HEK293T (cell line): ENCODE measurements at regions not wholly inside any gene's neighbourhood (a gene's known extent, or its start where the extent isn't known, plus 50 kb on each side); places are given as distances from the start of the nearest gene placed in this dataset.

Experiments used
- CTCF ChIA-PET: fragments of 350-600 bp; formaldehyde crosslinking; extraction: SDS; loops from one replicate; lab custom pipeline; 2021; ENCODE audit warnings: antibody characterized with exemption, inconsistent platforms; lab: Yijun Ruan, JAX
- POLR2A ChIA-PET: fragments of 350-600 bp; formaldehyde crosslinking; extraction: SDS; loops from one replicate; lab custom pipeline; 2020; ENCODE audit warnings: antibody characterized with exemption, inconsistent platforms; lab: Yijun Ruan, JAX
- DNase-seq: peaks from one replicate; pipeline ENCODE4 v3.0.0; 2012; ENCODE audit warnings: mixed read lengths; ENCODE audit errors: extremely low spot score
- ARNT ChIP-seq: fragments of 450-650 bp; IDR thresholded peaks from 2 replicates; pipeline ENCODE4 v1.6.1; 2017; ENCODE audit warnings: mild to moderate bottlenecking
- BHLHE40 ChIP-seq: fragments of 450-650 bp; IDR thresholded peaks from 2 replicates; pipeline ENCODE4 v1.6.1; 2016; ENCODE audit warnings: mild to moderate bottlenecking, moderate library complexity, borderline replicate concordance
- CTBP1 ChIP-seq: fragments of 450-650 bp; IDR thresholded peaks from 2 replicates; pipeline ENCODE4 v1.6.1; 2016; ENCODE audit warnings: borderline replicate concordance
- ELF4 ChIP-seq: fragments of 450-650 bp; IDR thresholded peaks from 2 replicates; pipeline ENCODE4 v1.6.1; 2017; ENCODE audit warnings: antibody characterized with exemption
- FOXA1 ChIP-seq: fragments of 450-650 bp; IDR thresholded peaks from 2 replicates; pipeline ENCODE4 v1.6.1; 2016; ENCODE audit warnings: mild to moderate bottlenecking
- FOXK2 ChIP-seq: fragments of 450-650 bp; IDR thresholded peaks from 2 replicates; pipeline ENCODE4 v1.6.1; 2016; ENCODE audit warnings: mild to moderate bottlenecking
- FOXM1 ChIP-seq: fragments of 450-650 bp; IDR thresholded peaks from 2 replicates; pipeline ENCODE4 v1.6.1; 2017; ENCODE audit warnings: mild to moderate bottlenecking, borderline replicate concordance
- HDGF ChIP-seq: fragments of 450-650 bp; IDR thresholded peaks from 2 replicates; pipeline ENCODE4 v1.6.1; 2017; ENCODE audit warnings: antibody characterized with exemption, borderline replicate concordance
- L3MBTL2 ChIP-seq: fragments of 450-650 bp; conservative IDR thresholded peaks from 2 replicates; pipeline ENCODE4 v1.6.1; 2016; ENCODE audit warnings: mild to moderate bottlenecking
- LEF1 ChIP-seq: fragments of 450-650 bp; IDR thresholded peaks from 2 replicates; pipeline ENCODE4 v1.6.1; 2017; ENCODE audit warnings: mild to moderate bottlenecking, borderline replicate concordance
- NFRKB ChIP-seq: fragments of 450-650 bp; IDR thresholded peaks from 2 replicates; pipeline ENCODE4 v1.6.1; 2016; ENCODE audit warnings: mild to moderate bottlenecking, moderate library complexity
- PKNOX1 ChIP-seq: fragments of 450-650 bp; IDR thresholded peaks from 2 replicates; pipeline ENCODE4 v1.6.1; 2016
- SP1 ChIP-seq: fragments of 450-650 bp; IDR thresholded peaks from 2 replicates; pipeline ENCODE4 v1.6.1; 2017
- SUZ12 ChIP-seq: fragments of 450-650 bp; IDR thresholded peaks from 2 replicates; pipeline ENCODE4 v1.6.1; 2016; ENCODE audit warnings: mild to moderate bottlenecking
- TARDBP ChIP-seq: fragments of 450-650 bp; IDR thresholded peaks from 2 replicates; pipeline ENCODE4 v1.6.1; 2016
- ZNF384 ChIP-seq: fragments of 450-650 bp; IDR thresholded peaks from 2 replicates; pipeline ENCODE4 v1.6.1; 2016

DNA sequence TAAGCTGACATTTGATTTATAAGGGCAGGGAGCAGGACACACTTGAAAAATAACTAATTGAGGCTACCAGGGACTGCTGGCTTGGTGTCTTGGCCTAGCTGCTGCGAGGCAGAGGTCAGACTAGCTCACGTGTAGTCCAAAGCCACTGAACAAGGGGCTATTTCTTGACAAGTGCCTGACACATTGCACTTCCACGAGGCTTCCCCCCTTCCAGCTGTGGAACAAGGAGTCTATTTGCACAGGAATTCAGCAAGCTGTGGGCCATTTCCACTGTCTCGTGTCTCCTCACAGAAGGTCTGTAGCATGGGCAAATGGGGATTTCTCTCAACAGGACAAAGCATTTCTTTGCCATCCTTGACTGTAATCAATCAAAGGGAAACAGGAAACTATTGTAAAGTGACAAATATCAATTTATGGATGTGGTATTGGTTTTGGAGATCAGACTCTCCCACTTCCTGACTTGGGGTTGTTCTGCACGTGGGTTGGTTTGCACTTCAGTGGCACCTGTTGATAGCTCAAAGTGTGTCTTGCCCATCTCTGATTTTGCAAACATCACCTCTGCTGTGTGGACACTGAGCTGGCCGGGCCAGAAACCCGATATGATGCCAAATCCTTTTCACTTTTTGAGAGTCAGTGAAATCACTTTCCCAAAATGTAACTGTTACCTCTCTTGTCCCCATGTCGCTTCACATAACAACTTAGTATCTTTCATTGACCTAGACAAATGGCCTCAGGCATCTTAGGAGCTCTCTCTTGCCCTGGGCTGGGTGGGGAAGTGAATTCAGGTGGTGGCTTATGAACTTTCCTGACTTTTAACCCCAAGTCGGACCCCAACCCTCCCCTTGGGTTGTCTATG lies 107.4 kb upstream of the MAMLD1 start:
- ChIA-PET POLR2A (no interaction called here), CTCF (interaction anchor here (0.6 kb wide), 1 partner anchor 206 kb away, joined by 3 read pairs; no protein-coding TSS in a partner anchor)
- no peak for TF ChIP-seq BHLHE40
- TF ChIP-seq LEF1, result no peak
- no peak for TF ChIP-seq CTBP1
- no peak for DNase-seq

DNA sequence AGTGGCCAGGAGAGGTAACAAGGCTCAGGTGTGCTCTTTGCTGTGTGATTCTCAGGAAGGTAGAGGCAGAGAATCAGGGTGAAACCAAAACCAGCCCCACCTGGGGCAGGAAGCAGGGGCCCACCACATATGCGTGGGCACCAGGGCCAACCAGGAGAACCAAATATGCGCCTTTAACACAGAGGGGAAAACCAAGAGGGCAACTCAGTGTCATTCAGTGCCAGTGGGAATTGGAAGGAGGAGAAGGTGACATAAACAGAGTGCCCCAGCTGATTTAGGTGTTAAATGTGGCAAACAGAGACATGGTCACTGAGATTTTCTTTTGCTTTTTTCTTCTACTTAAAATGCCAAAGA lies 106.8 kb upstream of the MAMLD1 start:
- ChIA-PET POLR2A (no interaction called here), CTCF (no interaction called here)
- no peak for TF ChIP-seq ARNT
- TF ChIP-seq ELF4, result no peak
- no peak for TF ChIP-seq L3MBTL2
- TF ChIP-seq FOXA1, result no peak
- no peak for TF ChIP-seq NFRKB
- no peak for TF ChIP-seq BHLHE40
- TF ChIP-seq FOXM1, result no peak
- no peak for TF ChIP-seq PKNOX1
- TF ChIP-seq TARDBP, result no peak
- no peak for TF ChIP-seq HDGF
- no peak for TF ChIP-seq SP1
- TF ChIP-seq ZNF384, result no peak
- DNase-seq, result no peak

GRCh38 chrX:150257353-150258175 lies 105.6 kb upstream of the MAMLD1 start:
- POLR2A ChIA-PET, result no interaction called here
- TF ChIP-seq SP1, result no peak
- TF ChIP-seq NFRKB, result no peak
- no peak for TF ChIP-seq BHLHE40
- TF ChIP-seq PKNOX1, result no peak
- TF ChIP-seq FOXM1, result no peak
- TF ChIP-seq FOXA1, result no peak
- TF ChIP-seq TARDBP, result no peak
- no peak for TF ChIP-seq ARNT
- no peak for TF ChIP-seq L3MBTL2
- no peak for TF ChIP-seq HDGF
- no peak for TF ChIP-seq FOXK2

GRCh38 chrX:150258176-150258425 lies 105.0 kb upstream of the MAMLD1 start:
- no peak for DNase-seq
- TF ChIP-seq FOXA1 (no peak), L3MBTL2 (no peak), SP1 (no peak), PKNOX1 (no peak), FOXK2 (no peak), CTBP1 (no peak), SUZ12 (no peak), ELF4 (no peak), HDGF (no peak), FOXM1 (no peak), BHLHE40 (no peak), TARDBP (no peak), ZNF384 (no peak)
- POLR2A ChIA-PET, result no interaction called here
- CTCF ChIA-PET, result no interaction called here

More at GRCh38 chrX:150257353-150258175, 105.6 kb upstream of the MAMLD1 start:
- CTCF ChIA-PET, result no interaction called here
- no peak for DNase-seq

DNA sequence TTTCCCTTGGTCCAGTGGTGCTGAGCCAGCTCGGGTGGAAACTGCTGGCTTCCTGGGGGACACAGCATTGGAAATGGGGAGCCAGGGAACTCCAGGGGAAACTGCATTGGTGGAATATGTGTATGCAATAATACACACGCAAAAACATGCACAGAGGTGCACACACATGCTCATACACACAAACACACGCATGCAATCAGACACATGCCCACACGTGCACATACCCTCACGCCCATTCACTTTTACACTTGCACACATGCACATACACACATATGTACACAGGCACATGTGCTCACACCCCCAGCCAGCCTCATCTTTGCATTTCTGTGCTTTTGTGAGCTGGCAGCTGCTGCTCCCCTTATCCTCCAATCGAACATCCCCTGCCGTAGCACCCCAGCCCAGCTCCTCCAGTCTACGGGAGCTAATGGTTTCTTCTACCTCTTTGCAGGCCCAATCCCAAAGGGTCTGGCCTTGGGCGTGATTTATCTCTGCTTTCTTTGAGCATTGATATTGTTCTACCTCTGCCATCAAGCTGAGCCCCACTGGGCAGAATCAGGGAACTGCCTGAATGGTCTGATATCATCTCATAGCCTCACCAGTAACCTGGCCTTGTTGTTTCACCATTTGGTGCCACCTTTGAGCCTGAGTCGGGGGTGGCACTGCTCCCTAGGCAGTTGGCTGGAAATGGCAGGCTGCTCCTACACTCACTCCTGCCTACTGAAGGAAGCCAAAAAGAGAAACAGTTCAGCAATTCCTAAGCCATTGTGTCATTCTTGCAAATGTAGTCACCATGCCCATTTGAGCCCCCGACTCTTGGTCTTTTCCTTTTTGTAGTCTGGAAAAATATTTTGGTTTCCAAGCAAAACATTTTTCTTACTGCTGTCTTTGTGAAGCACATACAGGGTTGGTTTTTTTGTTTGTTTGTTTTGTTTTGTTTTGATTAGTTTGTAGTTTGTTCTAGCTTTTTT lies 104.4 kb upstream of the MAMLD1 start:
- POLR2A ChIA-PET, result no interaction called here
- DNase-seq, result no peak
- CTCF ChIA-PET, result no interaction called here
- TF ChIP-seq ELF4, result no peak
- TF ChIP-seq FOXA1, result no peak
- TF ChIP-seq ARNT, result no peak
- no peak for TF ChIP-seq FOXK2
- no peak for TF ChIP-seq HDGF
- no peak for TF ChIP-seq NFRKB
- no peak for TF ChIP-seq LEF1
